Keratinocyte (primary cell): ENCODE measurements at regions not wholly inside any gene's neighbourhood (a gene's known extent, or its start where the extent isn't known, plus 50 kb on each side); places are given as distances from the start of the nearest gene placed in this dataset.
"Not testable (repeated sequence)": the region's sequence is repeated elsewhere in the genome, so short reads cannot be mapped to it uniquely, and the experiment has no call there.

Source experiments
- DNase-seq: peaks from one replicate; pipeline ENCODE4 v3.0.0-alpha.2; 2011; ENCODE audit warnings: low read depth, missing footprints, low spot score
- FAIRE-seq: peaks from 2 replicates; lab custom pipeline; 2011; peaks lifted over from hg19 to GRCh38; lab: Jason Lieb, UNC
- H2AFZ ChIP-seq: 2 replicates; pipeline ENCODE4 v1.6.0; 2012; ENCODE audit warnings: low read length, control low read depth, inconsistent platforms; ENCODE audit not compliant: control insufficient read depth
- H3K27ac ChIP-seq: 2 replicates; pipeline ENCODE4 v1.5.1; 2011; ENCODE audit warnings: low read length; ENCODE audit not compliant: control insufficient read depth, insufficient read depth
- H3K27me3 ChIP-seq: 3 replicates; pipeline ENCODE4 v1.6.0; 2011; ENCODE audit warnings: low read length; ENCODE audit not compliant: control insufficient read depth, insufficient read depth; ENCODE audit errors: extremely low read depth
- H3K36me3 ChIP-seq, 2 experiments: 2 replicates in 1 of 2; 3 replicates in 1 of 2; pipeline ENCODE4 v1.5.1; 2011; ENCODE audit warnings: low read length in 2 of 2, mild to moderate bottlenecking in 1 of 2; ENCODE audit not compliant: control insufficient read depth in 2 of 2, insufficient read depth in 2 of 2; ENCODE audit errors: extremely low read depth in 1 of 2
- H3K4me1 ChIP-seq: 3 replicates; pipeline ENCODE4 v1.5.1; 2011; ENCODE audit warnings: low read length; ENCODE audit not compliant: control insufficient read depth, insufficient read depth; ENCODE audit errors: extremely low read depth
- H3K4me2 ChIP-seq: 3 replicates; pipeline ENCODE4 v1.6.0; 2011; ENCODE audit warnings: low read depth, low read length; ENCODE audit not compliant: control insufficient read depth, insufficient read depth; ENCODE audit errors: extremely low read depth
- H3K4me3 ChIP-seq, 3 experiments: fragments of 200-600 bp in 1 of 3; sonication (generic) in 1 of 3; 2 replicates in 2 of 3; 3 replicates in 1 of 3; pipeline ENCODE4 v1.5.1; 2011 to 2016; ENCODE audit warnings: low read length in 3 of 3, mild to moderate bottlenecking in 3 of 3, control low read depth in 2 of 3, inconsistent platforms in 1 of 3, low read depth in 1 of 3, mixed read lengths in 1 of 3, mixed run types in 1 of 3, moderate library complexity in 1 of 3; ENCODE audit not compliant: control insufficient read depth in 2 of 3, insufficient read depth in 2 of 3; ENCODE audit errors: extremely low read depth in 1 of 3
- H3K79me2 ChIP-seq: 2 replicates; pipeline ENCODE4 v1.6.0; 2012; ENCODE audit warnings: low read length; ENCODE audit not compliant: control insufficient read depth, insufficient read depth
- H3K9ac ChIP-seq: 3 replicates; pipeline ENCODE4 v1.6.0; 2011; ENCODE audit warnings: low read length; ENCODE audit not compliant: control insufficient read depth, insufficient read depth; ENCODE audit errors: extremely low read depth
- H3K9me1 ChIP-seq: 3 replicates; pipeline ENCODE4 v1.6.0; 2011; ENCODE audit warnings: low read length; ENCODE audit not compliant: control insufficient read depth, insufficient read depth; ENCODE audit errors: extremely low read depth
- H3K9me3 ChIP-seq: 2 replicates; pipeline ENCODE4 v1.5.1; 2012; ENCODE audit warnings: low read depth, low read length; ENCODE audit not compliant: control insufficient read depth
- H4K20me1 ChIP-seq: 3 replicates; pipeline ENCODE4 v1.6.0; 2011; ENCODE audit warnings: low read length; ENCODE audit not compliant: control insufficient read depth, insufficient read depth; ENCODE audit errors: extremely low read depth
- CTCF ChIP-seq, 3 experiments: IDR thresholded peaks in 1 of 3; conservative IDR thresholded peaks in 1 of 3; optimal IDR thresholded peaks in 1 of 3; 2 replicates in 2 of 3; 3 replicates in 1 of 3; pipeline versions ENCODE3 to v1.5.1; 2011; ENCODE audit warnings: low read length in 3 of 3, mild to moderate bottlenecking in 3 of 3, moderate library complexity in 2 of 3, control low read depth in 1 of 3, inconsistent platforms in 1 of 3; ENCODE audit not compliant: insufficient read depth in 2 of 3; ENCODE audit errors: extremely low read depth in 1 of 3
- EZH2 ChIP-seq: IDR thresholded peaks from one replicate; pipeline ENCODE4 v1.6.1; 2012; ENCODE audit warnings: inconsistent platforms, mild to moderate bottlenecking, low read length, moderate library complexity
- dilution Hi-C: fragments of 300-500 bp; cut with MboI; formaldehyde crosslinking; loops from one replicate; pipeline ENCODE4 v1.7.0; 2020; ENCODE audit warnings: low sequenced_read_pairs; ENCODE audit not compliant: extremely low pct_ligation_motif_present

- no peaks in the 10 kb centered on the region for H3K79me2 ChIP-seq
- DNase-seq = no peak
- H3K4me2 ChIP-seq = no peak overlapping the region
- no peak overlapping the region for H2AFZ ChIP-seq
- no peak overlapping the region for H3K4me3 ChIP-seq
- dilution Hi-C loops = no loop called here
- no peak overlapping the region for H3K9ac ChIP-seq
- no peak overlapping the region for H3K27ac ChIP-seq
- H3K36me3 ChIP-seq = no peaks in the 10 kb centered on the region
- H3K9me1 ChIP-seq = no peaks in the 10 kb centered on the region
- peaks cover 2% of the 10 kb centered on the region for H3K27me3 ChIP-seq
- H4K20me1 ChIP-seq = no peaks in the 10 kb centered on the region
- no peak for FAIRE-seq
- no peaks in the 10 kb centered on the region for H3K4me1 ChIP-seq
- no peak for TF ChIP-seq EZH2
- TF ChIP-seq CTCF (optimal IDR thresholded peaks at IDR 0.05 in 1 of 3, IDR thresholded peaks at IDR 0.05 in 1 of 3, conservative IDR thresholded peaks at IDR 0.05 in 1 of 3; ENCODE audit: extremely low read depth in 1 of 3, insufficient read depth in 2 of 3, low read length in 3 of 3) = peak; percentile 77 to 86 (median 80)
- H3K9me3 ChIP-seq = no peaks in the 10 kb centered on the region
Observed at GRCh38 chr17:16873174-16874035, 98.5 kb downstream of the TNFRSF13B start.

GRCh38 chr17:16872351-16873173 is 99.4 kb downstream of the TNFRSF13B start:
- Histone ChIP-seq H3K36me3 (no peaks in the 10 kb centered on the region), H3K4me1 (no peaks in the 10 kb centered on the region), H3K9me3 (no peaks in the 10 kb centered on the region), H4K20me1 (no peaks in the 10 kb centered on the region), H3K79me2 (no peaks in the 10 kb centered on the region), H3K27ac (no peak overlapping the region), H3K4me2 (no peak overlapping the region), H3K9me1 (no peaks in the 10 kb centered on the region), H3K4me3 (no peak overlapping the region), H3K27me3 (no peaks in the 10 kb centered on the region), H3K9ac (no peak overlapping the region), H2AFZ (no peak overlapping the region)
- TF ChIP-seq EZH2 (no peak), CTCF (optimal IDR thresholded peaks at IDR 0.05 in 1 of 3, IDR thresholded peaks at IDR 0.05 in 1 of 3, conservative IDR thresholded peaks at IDR 0.05 in 1 of 3; ENCODE audit: extremely low read depth in 1 of 3, insufficient read depth in 2 of 3, low read length in 3 of 3) (no peak)
- DNase-seq = no peak
- dilution Hi-C loops = no loop called here
- no peak for FAIRE-seq

- H3K27me3 ChIP-seq, H3K9me3 ChIP-seq, H3K9me1 ChIP-seq, dilution Hi-C loops, H3K9ac ChIP-seq, H3K4me3 ChIP-seq, H3K4me1 ChIP-seq, DNase-seq, H2AFZ ChIP-seq, H3K27ac ChIP-seq, H4K20me1 ChIP-seq, H3K4me2 ChIP-seq, H3K79me2 ChIP-seq, FAIRE-seq, H3K36me3 ChIP-seq: not testable (repeated sequence)
Observed at GRCh38 chr17:16871446-16872190, 100.3 kb downstream of the TNFRSF13B start.
